Thyroid gland (tissue), 4 donors: ENCODE measurements at regions not wholly inside any gene's neighbourhood (a gene's known extent, or its start where the extent isn't known, plus 50 kb on each side); places are given as distances from the start of the nearest gene placed in this dataset.

Source experiments
- DNase-seq, 2 donors: peaks; one replicate each; pipeline ENCODE4 v3.0.0-alpha.2; 2019
- H3K27ac ChIP-seq, 3 donors: fragments of 200-600 bp; sonication (generic); 1 replicate in 2 of 3; 2 replicates in 1 of 3; pipeline ENCODE4 v1.5.1; 2016 to 2019; ENCODE audit warnings: mild to moderate bottlenecking in 1 of 3, moderate library complexity in 1 of 3
- H3K27me3 ChIP-seq: fragments of 200-600 bp; sonication (generic); one replicate; pipeline ENCODE4 v1.5.1; 2019
- H3K36me3 ChIP-seq, 2 donors: fragments of 200-600 bp; sonication (generic); one replicate each; pipeline ENCODE4 v1.5.1; 2016 to 2019
- H3K4me1 ChIP-seq, 2 donors: fragments of 200-600 bp; sonication (generic); one replicate each; pipeline ENCODE4 v1.5.1; 2017 to 2019
- H3K4me3 ChIP-seq, 3 donors: fragments of 200-600 bp; sonication (generic); replicated peaks in 1 of 3; 1 replicate in 2 of 3; 2 replicates in 1 of 3; pipeline ENCODE4 v1.5.1; 2016; ENCODE audit warnings: mild to moderate bottlenecking in 1 of 3
- H3K9me3 ChIP-seq: fragments of 200-600 bp; sonication (generic); one replicate; pipeline ENCODE4 v1.5.1; 2017
- POLR2A ChIP-seq, 2 donors: fragments of 450-650 bp; IDR thresholded peaks; one replicate each; pipeline ENCODE4 v1.6.1; 2017; ENCODE audit warnings: antibody characterized with exemption in 2 of 2, mild to moderate bottlenecking in 2 of 2, moderate library complexity in 1 of 2
- WGBS, 2 donors: methylation state at CpG; one replicate each; pipeline ENCODE4 v1.1.5; 2017; 5-methylcytosine and 5-hydroxymethylcytosine counted together
- intact Hi-C: fragments of 100-400 bp; cut with DNase I; formaldehyde crosslinking; loops from one replicate; pipeline ENCODE4 v1.15.1; 2023
- TF ChIP-seq, protein P1 (sequence below), 6 experiments: fragments of 200-600 bp in 3 of 6; fragments of 450-650 bp in 3 of 6; sonication (generic) in 3 of 6; IDR thresholded peaks; one replicate each; pipeline ENCODE4 v1.5.1; 2016 to 2019; ENCODE audit warnings: antibody characterized with exemption in 6 of 6, mild to moderate bottlenecking in 2 of 6, inconsistent platforms in 1 of 6, moderate library complexity in 1 of 6

DNA sequence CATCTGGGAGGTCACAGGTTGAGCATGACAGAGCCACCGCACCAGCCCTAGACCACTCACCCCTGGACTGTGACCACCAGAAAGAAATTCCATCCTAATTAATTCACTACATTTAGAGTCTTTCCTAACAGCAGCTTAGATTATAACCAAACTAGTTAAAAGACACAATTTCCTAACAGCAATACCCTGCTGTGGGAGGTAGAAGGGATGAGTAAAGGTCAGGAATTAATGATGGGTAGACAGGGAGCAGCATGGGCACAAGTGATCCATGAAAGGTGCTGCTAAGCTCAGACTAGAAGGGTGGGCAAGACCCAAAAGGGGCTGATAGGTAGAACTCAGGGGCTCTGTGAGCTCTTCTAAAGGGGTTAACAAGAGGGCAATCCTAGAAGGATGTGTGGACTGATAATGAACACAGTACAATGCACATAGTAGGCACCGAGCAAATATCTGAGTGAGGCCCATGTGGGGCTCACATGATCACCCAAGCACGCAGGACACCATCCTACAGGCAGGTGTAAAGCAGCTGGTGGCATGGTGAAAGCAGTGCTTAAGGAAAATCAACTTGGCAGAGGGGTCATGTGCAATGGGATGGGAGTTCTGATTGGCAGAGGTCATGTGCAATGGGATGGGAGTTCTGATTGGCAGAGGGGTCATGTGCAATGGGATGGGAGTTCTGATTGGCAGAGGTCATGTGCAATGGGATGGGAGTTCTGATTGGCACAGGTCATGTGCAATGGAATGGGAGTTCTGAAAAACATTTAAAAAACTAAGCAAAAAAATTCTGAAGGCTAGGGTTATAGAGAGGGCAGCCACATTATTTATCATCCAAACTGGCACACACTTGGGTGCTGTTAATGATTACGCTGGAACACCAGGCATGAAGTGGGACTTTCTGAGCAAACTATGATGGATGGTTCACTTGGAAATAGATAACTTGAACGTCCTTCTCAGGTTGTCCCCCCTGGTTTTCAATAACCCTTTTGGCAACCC lies 188.2 kb upstream of the FOXQ1 start:
- Histone ChIP-seq H3K9me3 (no peaks in the 10 kb centered on the region), H3K4me1 (no peaks in the 10 kb centered on the region), H3K27ac (no peak overlapping the region), H3K27me3 (no peaks in the 10 kb centered on the region), H3K36me3 (no peaks in the 10 kb centered on the region), H3K4me3 (no peak overlapping the region)
- DNase-seq: no peak
- intact Hi-C loops: no loop called here
- WGBS, 2 donors: 73 to 80% methylated on average over 5 of the region's 5 CpGs
- TF ChIP-seq, protein P1, sequence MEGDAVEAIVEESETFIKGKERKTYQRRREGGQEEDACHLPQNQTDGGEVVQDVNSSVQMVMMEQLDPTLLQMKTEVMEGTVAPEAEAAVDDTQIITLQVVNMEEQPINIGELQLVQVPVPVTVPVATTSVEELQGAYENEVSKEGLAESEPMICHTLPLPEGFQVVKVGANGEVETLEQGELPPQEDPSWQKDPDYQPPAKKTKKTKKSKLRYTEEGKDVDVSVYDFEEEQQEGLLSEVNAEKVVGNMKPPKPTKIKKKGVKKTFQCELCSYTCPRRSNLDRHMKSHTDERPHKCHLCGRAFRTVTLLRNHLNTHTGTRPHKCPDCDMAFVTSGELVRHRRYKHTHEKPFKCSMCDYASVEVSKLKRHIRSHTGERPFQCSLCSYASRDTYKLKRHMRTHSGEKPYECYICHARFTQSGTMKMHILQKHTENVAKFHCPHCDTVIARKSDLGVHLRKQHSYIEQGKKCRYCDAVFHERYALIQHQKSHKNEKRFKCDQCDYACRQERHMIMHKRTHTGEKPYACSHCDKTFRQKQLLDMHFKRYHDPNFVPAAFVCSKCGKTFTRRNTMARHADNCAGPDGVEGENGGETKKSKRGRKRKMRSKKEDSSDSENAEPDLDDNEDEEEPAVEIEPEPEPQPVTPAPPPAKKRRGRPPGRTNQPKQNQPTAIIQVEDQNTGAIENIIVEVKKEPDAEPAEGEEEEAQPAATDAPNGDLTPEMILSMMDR (IDR thresholded peaks at IDR 0.05): no peak
- no peak for TF ChIP-seq POLR2A (IDR thresholded peaks at IDR 0.05)

DNA sequence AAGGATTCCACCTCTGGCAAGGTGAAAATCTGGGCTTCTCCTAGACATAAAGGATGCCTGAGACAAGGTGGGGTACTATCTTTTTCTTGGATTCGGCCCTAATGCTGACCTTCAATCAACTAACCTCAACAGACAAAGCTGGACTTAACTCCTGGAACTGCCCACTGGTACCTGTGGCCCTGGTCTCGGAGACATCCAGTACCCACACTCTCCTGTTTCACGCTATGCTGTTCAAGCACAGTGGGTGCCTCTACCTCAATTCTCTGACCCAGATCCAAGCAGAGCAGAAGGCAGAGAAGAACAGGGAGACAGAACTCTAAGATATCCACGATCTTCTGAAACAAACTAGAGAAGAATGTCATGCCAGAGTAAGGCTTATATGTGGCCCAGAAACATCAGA lies 189.8 kb upstream of the FOXQ1 start:
- Histone ChIP-seq H3K4me3 (no peak overlapping the region), H3K27me3 (no peaks in the 10 kb centered on the region), H3K36me3 (no peaks in the 10 kb centered on the region), H3K4me1 (no peaks in the 10 kb centered on the region), H3K27ac (no peak overlapping the region), H3K9me3 (no peaks in the 10 kb centered on the region)
- intact Hi-C loops: no loop called here
- TF ChIP-seq, protein P1 (IDR thresholded peaks at IDR 0.05): no peak
- no peak for TF ChIP-seq POLR2A (IDR thresholded peaks at IDR 0.05)
- 92 to 97% methylated on average over 4 of the region's 4 CpGs for WGBS, 2 donors
- no peak for DNase-seq

DNA sequence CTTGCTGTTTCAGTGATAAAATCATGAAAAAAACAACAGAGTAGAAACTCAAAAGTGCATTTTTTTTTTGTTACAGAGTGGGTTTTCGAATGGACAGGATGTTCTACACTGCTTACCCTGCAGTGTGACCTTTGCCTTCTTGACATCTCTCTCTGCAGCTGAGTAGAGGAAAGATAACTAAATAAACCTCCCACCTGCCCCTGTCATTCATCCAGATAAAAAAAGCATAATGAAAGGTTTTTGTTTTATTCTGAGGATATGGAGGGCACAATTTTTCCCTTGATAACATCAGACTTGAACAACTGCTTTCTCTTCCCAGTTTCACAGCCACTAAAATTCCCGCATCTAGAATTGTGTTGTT lies 193.6 kb upstream of the FOXQ1 start:
- intact Hi-C loops: no loop called here
- no peaks in the 10 kb centered on the region for H3K9me3 ChIP-seq
- H3K4me3 ChIP-seq: no peak overlapping the region
- H3K27ac ChIP-seq: no peak overlapping the region
- TF ChIP-seq, protein P1 (IDR thresholded peaks at IDR 0.05): no peak
- no peak for TF ChIP-seq POLR2A (IDR thresholded peaks at IDR 0.05)
- DNase-seq: no peak
- H3K36me3 ChIP-seq: no peaks in the 10 kb centered on the region
- H3K4me1 ChIP-seq: no peaks in the 10 kb centered on the region
- WGBS, 2 donors: 75 to 80% methylated on average over 2 of the region's 2 CpGs
- H3K27me3 ChIP-seq: no peaks in the 10 kb centered on the region

DNA sequence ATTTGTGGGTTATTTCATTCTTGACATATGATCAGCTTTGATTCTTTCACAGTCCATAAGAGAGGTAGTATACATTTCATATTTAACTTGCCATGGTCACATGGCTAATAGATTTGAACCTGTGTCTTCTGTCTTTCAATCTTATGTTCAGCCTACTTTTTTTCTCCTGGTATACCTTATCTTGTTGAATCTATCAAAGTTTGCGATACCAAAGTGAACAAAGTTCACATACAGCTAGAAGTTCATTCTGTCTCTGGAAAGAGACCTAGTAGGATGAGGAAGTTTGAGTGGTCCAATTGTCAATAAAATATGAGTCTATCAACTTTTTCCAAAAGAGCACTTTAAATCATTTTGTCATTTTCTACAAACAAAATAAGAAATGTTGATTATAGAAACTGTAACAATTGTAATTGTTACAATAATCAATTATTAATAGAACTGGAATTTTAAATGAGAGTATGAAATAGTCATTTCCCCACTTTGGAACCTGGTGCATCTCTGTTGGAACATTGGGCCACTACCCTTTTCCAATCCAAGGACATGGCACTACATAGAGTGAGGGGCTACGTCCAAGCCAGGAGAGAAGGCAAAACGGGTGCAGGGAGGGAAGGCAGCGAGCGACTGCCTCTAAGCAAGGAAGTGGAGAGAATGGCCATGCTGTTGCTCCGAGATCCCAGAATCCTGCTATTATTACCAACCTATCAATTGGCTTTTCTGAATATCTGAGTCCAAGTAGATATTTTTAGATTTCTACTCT lies 194.2 kb upstream of the FOXQ1 start:
- H3K27ac ChIP-seq: no peak overlapping the region
- H3K9me3 ChIP-seq: no peaks in the 10 kb centered on the region
- H3K36me3 ChIP-seq: no peaks in the 10 kb centered on the region
- TF ChIP-seq, protein P1 (IDR thresholded peaks at IDR 0.05): no peak
- TF ChIP-seq POLR2A (IDR thresholded peaks at IDR 0.05): no peak
- whole genome bisulfite sequencing, 2 donors: 76 to 79% methylated on average over 6 of the region's 6 CpGs
- no peak overlapping the region for H3K4me3 ChIP-seq
- no peaks in the 10 kb centered on the region for H3K27me3 ChIP-seq
- no peak for DNase-seq
- intact Hi-C loops: no loop called here
- H3K4me1 ChIP-seq: no peaks in the 10 kb centered on the region

DNA sequence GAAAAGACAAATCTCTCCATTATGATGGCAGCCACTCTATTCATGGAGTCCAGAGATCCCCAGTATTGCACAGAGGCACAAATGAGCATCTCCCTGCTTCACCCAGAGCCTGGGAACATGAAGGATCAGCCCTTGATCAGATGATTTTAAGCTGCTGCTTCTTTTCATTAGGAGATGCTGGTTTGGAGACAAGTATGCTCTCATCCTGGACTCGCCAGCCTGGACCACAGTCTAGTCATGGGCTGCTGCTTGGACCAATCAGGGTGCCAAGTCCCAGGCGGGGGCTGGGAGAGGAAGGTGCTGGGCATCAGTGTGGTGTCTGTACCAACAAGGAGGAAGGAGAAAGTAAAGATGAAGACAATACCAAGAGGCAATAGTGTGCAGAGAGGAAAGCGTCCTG lies 195.7 kb upstream of the FOXQ1 start:
- H3K4me3 ChIP-seq: no peak overlapping the region
- WGBS, 2 donors: 97 to 98% methylated on average over 3 of the region's 3 CpGs
- peaks cover 0 to 4% of the 10 kb centered on the region in 2 donors for H3K4me1 ChIP-seq
- no peak overlapping the region for H3K27ac ChIP-seq
- no peaks in the 10 kb centered on the region for H3K36me3 ChIP-seq
- intact Hi-C loops: no loop called here
- H3K9me3 ChIP-seq: no peaks in the 10 kb centered on the region
- no peak for DNase-seq
- no peaks in the 10 kb centered on the region for H3K27me3 ChIP-seq
- no peak for TF ChIP-seq POLR2A (IDR thresholded peaks at IDR 0.05)
- TF ChIP-seq, protein P1 (IDR thresholded peaks at IDR 0.05): no peak
